ENCODE measurements at regions not wholly inside any gene's neighbourhood (a gene's known extent, or its start where the extent isn't known, plus 50 kb on each side); places are given as distances from the start of the nearest gene placed in this dataset.

DNA sequence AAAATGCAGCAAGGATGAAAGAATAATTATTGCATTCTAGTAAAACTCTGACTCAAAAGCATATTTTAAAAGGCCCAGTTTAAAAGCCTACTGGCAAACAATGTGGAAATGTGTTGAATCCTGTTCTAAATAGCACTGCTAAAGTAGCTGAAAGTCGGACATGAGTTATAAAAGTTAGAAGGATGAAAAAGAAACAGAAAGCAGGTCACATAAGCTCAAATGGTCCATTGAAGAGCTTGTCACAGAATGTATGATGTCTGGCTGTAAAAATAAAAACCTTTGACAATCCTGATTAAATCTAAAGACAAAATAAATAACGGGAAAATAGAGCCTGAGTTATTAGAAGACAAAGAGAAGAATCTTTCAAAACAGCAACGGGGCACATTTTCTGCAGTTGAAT, 218.6 kb upstream of the UFL1 start:
- H4K8ac ChIP-seq (ENCODE audit: extremely low read depth, insufficient read depth, low read length), result no peak overlapping the region
- H4K5ac ChIP-seq (ENCODE audit: insufficient read length, low read depth, low read length), result no peak overlapping the region
- no peak overlapping the region for H2BK15ac ChIP-seq (ENCODE audit: low read length)
- no peak overlapping the region for H4K91ac ChIP-seq (replicated peaks; ENCODE audit: insufficient read length, low read length)
- 81% methylated on average over 3 of the region's 3 CpGs; no CpG with 5 or more reads in 1 of the 2 experiments for WGBS, 2 experiments (ENCODE audit: extremely low coverage in 1 of 2, insufficient coverage in 1 of 2, insufficient read length in 1 of 2, insufficient replicate concordance in 2 of 2, low coverage in 1 of 2, low lambda C conversion rate in 2 of 2, missing lambda C conversion rate in 1 of 2)
- no peak overlapping the region for H2BK20ac ChIP-seq (ENCODE audit: low read length)
- no peak overlapping the region for H3K14ac ChIP-seq (ENCODE audit: insufficient read length)
- H3K27me3 ChIP-seq (replicated peaks in 1 of 4; ENCODE audit: control insufficient read depth in 3 of 4, extremely low read depth in 1 of 4, insufficient read depth in 3 of 4, low read length in 3 of 4), result no peaks in the 10 kb centered on the region
- H3K18ac ChIP-seq (ENCODE audit: extremely low read depth, low read length), result no peak overlapping the region
- H3K4ac ChIP-seq (replicated peaks; ENCODE audit: insufficient read length, low read depth, low read length), result no peak overlapping the region
- TF ChIP-seq NRF1 (IDR thresholded peaks at IDR 0.05; ENCODE audit: low read depth, low read length) (no peak), RFX5 (IDR thresholded peaks at IDR 0.05; ENCODE audit: borderline replicate concordance, low read depth, low read length) (no peak), SIRT6 (IDR thresholded peaks at IDR 0.05; ENCODE audit: low read length) (no peak), JUN (IDR thresholded peaks at IDR 0.05; ENCODE audit: low read depth, low read length) (no peak), SIX5 (IDR thresholded peaks at IDR 0.05; ENCODE audit: low read depth, low read length) (no peak)
- TF ChIP-seq, protein P1, sequence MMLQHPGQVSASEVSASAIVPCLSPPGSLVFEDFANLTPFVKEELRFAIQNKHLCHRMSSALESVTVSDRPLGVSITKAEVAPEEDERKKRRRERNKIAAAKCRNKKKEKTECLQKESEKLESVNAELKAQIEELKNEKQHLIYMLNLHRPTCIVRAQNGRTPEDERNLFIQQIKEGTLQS (IDR thresholded peaks at IDR 0.05; ENCODE audit: insufficient read depth, low read depth, low read length), result no peak
- no peak overlapping the region for H3K4me3 ChIP-seq (ENCODE audit: extremely low read depth in 1 of 4, insufficient read depth in 2 of 4, low read depth in 3 of 4, low read length in 4 of 4)
- no peak overlapping the region for H2AFZ ChIP-seq (ENCODE audit: low read length)
- H3K79me1 ChIP-seq (ENCODE audit: low read depth, low read length), result no peaks in the 10 kb centered on the region
- H3K23me2 ChIP-seq (ENCODE audit: low read depth, low read length), result no peaks in the 10 kb centered on the region
- no peaks in the 10 kb centered on the region for H4K20me1 ChIP-seq (replicated peaks in 1 of 2; ENCODE audit: control insufficient read depth in 1 of 2, insufficient read depth in 2 of 2, low read length in 2 of 2)
- H3K36me3 ChIP-seq (ENCODE audit: control insufficient read depth in 2 of 4, insufficient read depth in 4 of 4, low read length in 3 of 4), result no peaks in the 10 kb centered on the region
- H3K79me2 ChIP-seq (ENCODE audit: control insufficient read depth in 1 of 2, insufficient read depth in 2 of 2, low read length in 2 of 2), result no peaks in the 10 kb centered on the region
- H3K4me1 ChIP-seq (replicated peaks in 1 of 4; ENCODE audit: control insufficient read depth in 3 of 4, insufficient read depth in 4 of 4, low read length in 3 of 4), result no peaks in the 10 kb centered on the region
- no peak overlapping the region for H2BK5ac ChIP-seq (ENCODE audit: low read depth, low read length)
- ChIA-PET CTCF (ENCODE audit: partially characterized antibody) (interaction anchor here (1.3 kb wide), 1 partner anchor 65 kb away, joined by 4 read pairs; no protein-coding TSS in a partner anchor), POLR2A (ENCODE audit: partially characterized antibody) (no interaction called here)
- H3K56ac ChIP-seq (replicated peaks; ENCODE audit: insufficient read length, low read depth, low read length), result no peak overlapping the region
- no peak overlapping the region for H3K23ac ChIP-seq (ENCODE audit: insufficient read length)
- no peak overlapping the region for H3K9ac ChIP-seq (replicated peaks in 1 of 4; ENCODE audit: extremely low read depth in 1 of 4, low read depth in 3 of 4, low read length in 3 of 4)
- no peak for DNase-seq (ENCODE audit: low read depth in 1 of 2, low spot score in 2 of 2)
- no peaks in the 10 kb centered on the region for H3K9me3 ChIP-seq (ENCODE audit: insufficient read depth in 2 of 2, low read depth in 1 of 2, low read length in 1 of 2)
- no peak overlapping the region for H2BK12ac ChIP-seq (ENCODE audit: low read depth, low read length)
- no peak overlapping the region for H2BK120ac ChIP-seq (replicated peaks; ENCODE audit: low read depth, low read length)
- no peak overlapping the region for H2AK5ac ChIP-seq (ENCODE audit: low read depth, low read length)
- H3K4me2 ChIP-seq (ENCODE audit: insufficient read depth in 1 of 2, low read depth in 2 of 2, low read length in 2 of 2), result no peak overlapping the region
- no peak for FAIRE-seq
- H3K27ac ChIP-seq (ENCODE audit: low read depth, low read length), result no peak overlapping the region
